Large intestine (tissue), 3 donors: ENCODE measurements at regions not wholly inside any gene's neighbourhood (a gene's known extent, or its start where the extent isn't known, plus 50 kb on each side); places are given as distances from the start of the nearest gene placed in this dataset.

Experiments
- DNase-seq, 2 donors: peaks; one replicate each; pipeline versions ENCODE4 v3.0.0 to v3.0.0-alpha.2; 2013
- H3K27ac ChIP-seq: one replicate; pipeline ENCODE4 v1.5.1; 2013; ENCODE audit warnings: low read length
- H3K27me3 ChIP-seq: 2 replicates; pipeline ENCODE4 v1.6.1; 2013; ENCODE audit warnings: low read length; ENCODE audit not compliant: control insufficient read depth, insufficient read depth
- H3K36me3 ChIP-seq: 2 replicates; pipeline ENCODE4 v1.6.1; 2013; ENCODE audit warnings: low read length; ENCODE audit not compliant: control insufficient read depth, insufficient read depth
- H3K4me1 ChIP-seq: one replicate; pipeline ENCODE4 v1.6.1; 2013; ENCODE audit warnings: low read length; ENCODE audit not compliant: control insufficient read depth, insufficient read depth
- H3K4me3 ChIP-seq: one replicate; pipeline ENCODE4 v1.5.1; 2013; ENCODE audit warnings: low read length
- H3K9me3 ChIP-seq: one replicate; pipeline ENCODE4 v1.6.1; 2013; ENCODE audit warnings: mild to moderate bottlenecking, low read depth, low read length, moderate library complexity; ENCODE audit not compliant: control insufficient read depth
- WGBS: methylation state at CpG from one replicate; pipeline ENCODE4 v1.1.5; 2013; ENCODE audit warnings: low lambda C conversion rate; ENCODE audit not compliant: insufficient coverage; 5-methylcytosine and 5-hydroxymethylcytosine counted together

- Histone ChIP-seq H3K27me3 (no peaks in the 10 kb centered on the region), H3K27ac (no peak overlapping the region), H3K9me3 (no peaks in the 10 kb centered on the region), H3K4me3 (no peak overlapping the region), H3K4me1 (no peaks in the 10 kb centered on the region), H3K36me3 (no peaks in the 10 kb centered on the region)
- 77% methylated on average over 4 of the region's 11 CpGs for WGBS
- DNase-seq = no peak
These were observed 455.2 kb downstream of the AJAP1 start for GRCh38 chr1:5109633-5110032.

GRCh38 chr1:5108740-5109139 is 454.3 kb downstream of the AJAP1 start:
- WGBS = 29% methylated on average over 2 of the region's 5 CpGs
- Histone ChIP-seq H3K4me1 (no peaks in the 10 kb centered on the region), H3K4me3 (no peak overlapping the region), H3K9me3 (no peaks in the 10 kb centered on the region), H3K27ac (no peak overlapping the region), H3K27me3 (no peaks in the 10 kb centered on the region), H3K36me3 (no peaks in the 10 kb centered on the region)
- no peak for DNase-seq

GRCh38 chr1:5105744-5106143 is 451.3 kb downstream of the AJAP1 start:
- Histone ChIP-seq H3K27ac (no peak overlapping the region), H3K4me1 (no peaks in the 10 kb centered on the region), H3K9me3 (no peaks in the 10 kb centered on the region), H3K36me3 (no peaks in the 10 kb centered on the region), H3K4me3 (no peak overlapping the region), H3K27me3 (no peaks in the 10 kb centered on the region)
- whole genome bisulfite sequencing = 60% methylated on average over 1 of the region's 2 CpGs
- no peak for DNase-seq

- no peak overlapping the region for H3K4me3 ChIP-seq
- H3K4me1 ChIP-seq = no peaks in the 10 kb centered on the region
- peak in 1 of 2 donors; percentile 12 for DNase-seq
- no peaks in the 10 kb centered on the region for H3K9me3 ChIP-seq
- WGBS = 20% methylated on average over 1 of the region's 2 CpGs
- no peaks in the 10 kb centered on the region for H3K36me3 ChIP-seq
- H3K27me3 ChIP-seq = no peaks in the 10 kb centered on the region
- H3K27ac ChIP-seq = no peak overlapping the region
These were observed 445.1 kb downstream of the AJAP1 start for GRCh38 chr1:5099558-5099957.

DNA sequence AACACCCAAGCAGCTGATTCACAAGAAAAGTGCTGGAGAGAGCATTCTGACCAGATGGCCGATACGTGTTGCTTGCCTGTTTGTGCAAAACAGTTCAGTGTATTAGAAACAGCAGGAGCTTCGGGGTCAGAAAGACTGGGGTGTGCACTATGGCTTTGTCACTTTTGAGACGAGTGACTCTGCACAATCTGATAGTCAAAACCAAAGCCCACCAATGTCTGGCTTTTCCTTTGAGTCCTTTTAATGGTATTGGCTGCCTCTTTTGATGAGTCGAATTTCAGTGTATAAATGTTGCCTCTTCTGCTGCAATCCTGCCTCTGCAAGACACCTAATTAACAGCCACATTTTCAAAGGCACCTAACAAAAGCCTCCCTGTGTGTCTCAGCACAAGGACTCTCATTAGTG is 444.6 kb downstream of the AJAP1 start:
- no peaks in the 10 kb centered on the region for H3K4me1 ChIP-seq
- no peaks in the 10 kb centered on the region for H3K27me3 ChIP-seq
- whole genome bisulfite sequencing = 53% methylated on average over 2 of the region's 5 CpGs
- no peaks in the 10 kb centered on the region for H3K9me3 ChIP-seq
- no peak for DNase-seq
- H3K36me3 ChIP-seq = no peaks in the 10 kb centered on the region
- H3K27ac ChIP-seq = no peak overlapping the region
- H3K4me3 ChIP-seq = no peak overlapping the region

GRCh38 chr1:5093042-5093441 is 438.6 kb downstream of the AJAP1 start:
- WGBS = 80% methylated on average over 1 of the region's 1 CpG

DNA sequence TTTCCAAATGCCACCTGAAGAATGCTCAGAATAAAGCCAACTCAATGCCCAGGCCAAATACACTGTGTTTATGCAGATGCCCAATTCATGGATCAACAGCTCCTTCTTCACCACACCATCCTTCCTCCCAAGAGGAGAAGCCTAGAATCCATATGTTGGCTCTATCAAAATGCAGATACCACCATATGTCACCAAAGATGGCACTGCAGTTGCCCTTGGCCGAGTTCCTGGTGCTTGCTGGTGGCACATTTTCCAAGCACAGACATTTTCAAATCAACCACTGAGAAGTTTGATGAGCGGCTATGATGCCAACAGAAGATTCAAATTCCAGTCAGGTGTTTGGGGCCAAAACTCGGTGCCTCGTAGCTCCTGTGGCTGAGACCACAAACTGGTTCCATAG is 430.3 kb downstream of the AJAP1 start:
- no peak overlapping the region for H3K4me3 ChIP-seq
- no peaks in the 10 kb centered on the region for H3K27me3 ChIP-seq
- no peak for DNase-seq
- H3K27ac ChIP-seq = no peak overlapping the region
- WGBS = no CpG with 5 or more reads among the region's 4 CpGs
- no peaks in the 10 kb centered on the region for H3K36me3 ChIP-seq
- no peaks in the 10 kb centered on the region for H3K4me1 ChIP-seq
- H3K9me3 ChIP-seq = peaks cover 3% of the 10 kb centered on the region

More at GRCh38 chr1:5093042-5093441, 438.6 kb downstream of the AJAP1 start:
- no peak for DNase-seq
- H3K9me3 ChIP-seq = no peaks in the 10 kb centered on the region
- no peak overlapping the region for H3K27ac ChIP-seq
- no peaks in the 10 kb centered on the region for H3K4me1 ChIP-seq
- H3K4me3 ChIP-seq = no peak overlapping the region
- H3K36me3 ChIP-seq = no peaks in the 10 kb centered on the region
- no peaks in the 10 kb centered on the region for H3K27me3 ChIP-seq

DNA sequence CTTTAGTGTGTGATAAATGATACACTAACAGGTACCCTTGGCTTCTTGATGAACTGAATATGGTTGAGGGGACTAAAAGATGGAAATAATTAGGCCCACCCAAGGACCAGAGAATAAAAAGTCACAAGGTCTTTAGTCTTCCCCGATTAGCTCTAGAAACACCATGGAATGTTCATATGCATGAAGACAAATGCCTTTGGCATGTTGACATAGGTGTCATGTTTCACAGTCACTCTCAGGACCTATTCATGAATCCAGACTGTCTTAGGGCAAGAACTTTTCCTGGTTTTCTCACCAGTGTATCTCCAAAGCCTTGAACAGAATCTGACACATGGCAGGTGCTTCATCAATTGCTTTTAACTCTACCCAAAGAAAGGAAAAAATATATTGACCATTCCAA is 412.8 kb downstream of the AJAP1 start:
- Histone ChIP-seq H3K36me3 (no peaks in the 10 kb centered on the region), H3K4me1 (no peaks in the 10 kb centered on the region), H3K9me3 (no peaks in the 10 kb centered on the region), H3K27ac (no peak overlapping the region), H3K4me3 (no peak overlapping the region), H3K27me3 (no peaks in the 10 kb centered on the region)
- no CpG with 5 or more reads among the region's 1 CpG for WGBS
- DNase-seq = no peak

DNA sequence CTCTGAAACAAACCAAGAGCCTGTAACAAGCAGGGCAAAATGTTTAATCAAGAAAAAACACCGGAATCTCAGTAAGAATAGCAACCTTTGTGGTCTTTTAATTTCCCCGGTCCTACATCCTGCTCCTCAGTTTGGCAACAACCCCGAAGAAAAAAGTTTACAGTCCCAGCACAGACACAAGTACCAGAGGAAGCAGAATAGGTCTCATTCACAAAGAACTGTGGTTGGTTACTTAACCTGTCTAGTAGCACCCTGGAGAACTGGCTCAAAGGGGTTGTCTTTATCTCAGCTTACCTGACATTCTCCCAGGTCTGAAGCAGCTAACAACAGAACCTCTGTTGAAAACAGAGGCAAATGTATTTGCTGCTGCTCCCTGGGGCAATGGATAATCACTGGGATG is 399.3 kb downstream of the AJAP1 start:
- Histone ChIP-seq H3K27ac (no peak overlapping the region), H3K4me3 (no peak overlapping the region), H3K9me3 (no peaks in the 10 kb centered on the region), H3K36me3 (no peaks in the 10 kb centered on the region), H3K4me1 (no peaks in the 10 kb centered on the region), H3K27me3 (no peaks in the 10 kb centered on the region)
- WGBS = no CpG with 5 or more reads among the region's 3 CpGs
- no peak for DNase-seq

- DNase-seq = no peak
- H3K4me1 ChIP-seq = no peaks in the 10 kb centered on the region
- no peaks in the 10 kb centered on the region for H3K27me3 ChIP-seq
- no CpG with 5 or more reads among the region's 2 CpGs for WGBS
- no peak overlapping the region for H3K27ac ChIP-seq
- no peaks in the 10 kb centered on the region for H3K36me3 ChIP-seq
- no peaks in the 10 kb centered on the region for H3K9me3 ChIP-seq
- H3K4me3 ChIP-seq = no peak overlapping the region
These were observed 374.7 kb downstream of the AJAP1 start for GRCh38 chr1:5029136-5029535.

DNA sequence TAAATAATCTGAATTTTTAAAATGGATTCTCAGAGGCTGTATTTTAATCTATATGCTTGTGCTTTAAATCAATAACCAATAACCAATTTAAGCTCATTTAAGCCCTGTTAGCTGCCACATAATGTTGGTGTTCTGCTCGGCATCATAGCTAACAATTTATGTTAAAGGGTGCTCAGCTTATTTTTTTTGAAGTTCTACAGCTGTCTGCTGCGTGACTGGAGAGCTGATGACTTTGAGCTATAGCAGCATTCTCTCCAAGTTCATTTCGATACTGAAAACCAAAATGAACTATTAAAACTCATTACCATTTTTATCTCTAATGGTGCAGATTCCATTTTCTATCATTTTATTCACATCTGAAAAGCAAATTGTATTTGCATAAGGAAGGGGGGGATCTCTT is 357.8 kb downstream of the AJAP1 start:
- Histone ChIP-seq H3K4me3 (no peak overlapping the region), H3K27ac (no peak overlapping the region), H3K27me3 (no peaks in the 10 kb centered on the region), H3K36me3 (no peaks in the 10 kb centered on the region), H3K9me3 (no peaks in the 10 kb centered on the region), H3K4me1 (no peaks in the 10 kb centered on the region)
- no CpG with 5 or more reads among the region's 3 CpGs for WGBS
- no peak for DNase-seq
